ENCODE measurements at regions not wholly inside any gene's neighbourhood (a gene's known extent, or its start where the extent isn't known, plus 50 kb on each side); places are given as distances from the start of the nearest gene placed in this dataset.

DNA sequence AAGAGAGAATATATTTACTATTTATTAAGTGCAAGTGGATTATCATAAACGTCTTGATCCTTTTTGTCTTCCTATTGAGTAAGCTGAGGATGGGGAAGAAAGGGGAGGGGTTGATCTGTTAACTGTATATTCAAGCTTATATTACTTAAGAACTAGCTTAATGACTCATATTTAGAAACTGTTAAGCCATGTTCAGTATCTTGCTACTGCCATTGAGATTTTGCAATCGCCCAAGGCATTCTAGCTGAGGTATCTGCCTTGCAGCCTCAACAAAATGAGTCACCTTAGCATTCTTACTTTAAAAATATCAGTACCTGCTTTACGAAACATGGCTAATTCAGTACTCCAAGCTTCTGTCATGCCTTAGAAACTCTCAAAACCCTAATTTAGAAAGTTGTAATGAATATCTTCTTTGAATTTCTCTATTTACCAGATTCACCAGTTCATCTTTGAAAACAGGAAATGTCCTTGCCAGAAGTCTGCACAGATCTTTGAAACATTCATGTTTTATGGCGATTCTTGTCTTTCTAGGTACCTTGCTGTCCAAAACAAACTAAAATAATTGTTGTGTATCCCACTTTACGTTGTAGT is 76.1 kb downstream of the ALG10B start:
- 70 to 78% methylated on average over 5 of the region's 5 CpGs for WGBS, 2 donors
- DNase-seq = no peak
- no peak overlapping the region for H3K4me3 ChIP-seq
- H3K9me3 ChIP-seq = peaks cover 0 to 3% (median 0%) of the 10 kb centered on the region in 4 donors
- H3K27me3 ChIP-seq = no peaks in the 10 kb centered on the region
- H3K27ac ChIP-seq = no peak overlapping the region
- no peaks in the 10 kb centered on the region for H3K4me1 ChIP-seq
- intact Hi-C loops (cut with DNase I) = no loop called here
- H3K36me3 ChIP-seq = no peaks in the 10 kb centered on the region
- TF ChIP-seq CTCF (IDR thresholded peaks at IDR 0.05) (no peak), POLR2AphosphoS5 (IDR thresholded peaks at IDR 0.05) (no peak), EP300 (IDR thresholded peaks at IDR 0.05) (no peak), POLR2A (IDR thresholded peaks at IDR 0.05) (no peak)

- H3K27me3 ChIP-seq = no peaks in the 10 kb centered on the region
- H3K9me3 ChIP-seq = peaks cover 0 to 6% (median 0%) of the 10 kb centered on the region in 4 donors
- DNase-seq = no peak
- no peak for TF ChIP-seq POLR2AphosphoS5 (IDR thresholded peaks at IDR 0.05)
- TF ChIP-seq POLR2A (IDR thresholded peaks at IDR 0.05) = no peak
- TF ChIP-seq EP300 (IDR thresholded peaks at IDR 0.05) = no peak
- no peak for TF ChIP-seq CTCF (IDR thresholded peaks at IDR 0.05)
- WGBS, 2 donors = 68 to 83% methylated on average over 2 of the region's 2 CpGs
- intact Hi-C loops (cut with DNase I) = no loop called here
- H3K27ac ChIP-seq = no peak overlapping the region
- H3K4me1 ChIP-seq = no peaks in the 10 kb centered on the region
- H3K36me3 ChIP-seq = no peaks in the 10 kb centered on the region
- H3K4me3 ChIP-seq = no peak overlapping the region
Observed at GRCh38 chr12:38399711-38400206, 83.2 kb downstream of the ALG10B start.

- H3K36me3 ChIP-seq = no peaks in the 10 kb centered on the region
- H3K9me3 ChIP-seq = peaks cover 0 to 4% (median 0%) of the 10 kb centered on the region in 4 donors
- H3K27ac ChIP-seq = no peak overlapping the region
- intact Hi-C loops (cut with DNase I) = no loop called here
- TF ChIP-seq POLR2A (IDR thresholded peaks at IDR 0.05) = no peak
- TF ChIP-seq EP300 (IDR thresholded peaks at IDR 0.05) = no peak
- TF ChIP-seq CTCF (IDR thresholded peaks at IDR 0.05) = no peak
- no peak for TF ChIP-seq POLR2AphosphoS5 (IDR thresholded peaks at IDR 0.05)
- no peak for DNase-seq
- no peaks in the 10 kb centered on the region for H3K27me3 ChIP-seq
- no peaks in the 10 kb centered on the region for H3K4me1 ChIP-seq
- no peak overlapping the region for H3K4me3 ChIP-seq
Observed at GRCh38 chr12:38402811-38403210, 86.2 kb downstream of the ALG10B start.

- no peak for DNase-seq
- Histone ChIP-seq H3K36me3 (no peaks in the 10 kb centered on the region), H3K27ac (no peak overlapping the region), H3K9me3 (peaks cover 0 to 2% (median 0%) of the 10 kb centered on the region in 4 donors), H3K4me3 (no peak overlapping the region), H3K4me1 (no peaks in the 10 kb centered on the region), H3K27me3 (no peaks in the 10 kb centered on the region)
- 11 to 44% methylated on average over 1 of the region's 1 CpG for WGBS, 2 donors
- TF ChIP-seq POLR2AphosphoS5 (IDR thresholded peaks at IDR 0.05) (no peak), EP300 (IDR thresholded peaks at IDR 0.05) (no peak), POLR2A (IDR thresholded peaks at IDR 0.05) (no peak), CTCF (IDR thresholded peaks at IDR 0.05) (no peak)
- intact Hi-C loops (cut with DNase I) = no loop called here
Observed at GRCh38 chr12:38409511-38409910, 92.9 kb downstream of the ALG10B start.

GRCh38 chr12:38411426-38411825 is 94.9 kb downstream of the ALG10B start:
- H3K27ac ChIP-seq = no peak overlapping the region
- TF ChIP-seq EP300 (IDR thresholded peaks at IDR 0.05) (no peak), POLR2AphosphoS5 (IDR thresholded peaks at IDR 0.05) (no peak), CTCF (IDR thresholded peaks at IDR 0.05) (no peak)
- 34 to 35% methylated on average over 2 of the region's 2 CpGs for WGBS, 2 donors
- peaks cover 0 to 2% (median 0%) of the 10 kb centered on the region in 4 donors for H3K9me3 ChIP-seq
- no peak overlapping the region for H3K4me3 ChIP-seq
- no peaks in the 10 kb centered on the region for H3K36me3 ChIP-seq
- H3K27me3 ChIP-seq = no peaks in the 10 kb centered on the region
- H3K4me1 ChIP-seq = no peaks in the 10 kb centered on the region
- intact Hi-C loops (cut with DNase I) = no loop called here
- DNase-seq = no peak
